Left ventricle myocardium inferior (tissue), 1 donor: ENCODE measurements at regions not wholly inside any gene's neighbourhood (a gene's known extent, or its start where the extent isn't known, plus 50 kb on each side); places are given as distances from the start of the nearest gene placed in this dataset.

Experiments used
- DNase-seq: peaks from one replicate; pipeline ENCODE4 v3.0.0-alpha.2; 2020
- H3K27ac ChIP-seq: fragments of 200-600 bp; replicated peaks from 2 replicates; pipeline ENCODE4 v1.8.0; 2021
- H3K27me3 ChIP-seq: fragments of 200-600 bp; 2 replicates; pipeline ENCODE4 v1.8.0; 2021; ENCODE audit warnings: low read depth
- H3K36me3 ChIP-seq: fragments of 200-600 bp; 2 replicates; pipeline ENCODE4 v1.8.0; 2021
- H3K4me1 ChIP-seq: fragments of 200-600 bp; 2 replicates; pipeline ENCODE4 v1.8.0; 2021
- H3K4me3 ChIP-seq: fragments of 200-600 bp; 2 replicates; pipeline ENCODE4 v1.8.0; 2021; ENCODE audit warnings: mild to moderate bottlenecking, moderate library complexity
- H3K9me3 ChIP-seq: fragments of 200-600 bp; replicated peaks from 2 replicates; pipeline ENCODE4 v1.8.0; 2021
- intact Hi-C: fragments of 100-400 bp; cut with micrococcal nuclease; formaldehyde crosslinking; loops from one replicate; pipeline ENCODE4 v1.11.0; 2022
- TF ChIP-seq, protein P1 (sequence below): fragments of 200-600 bp; IDR thresholded peaks from 2 replicates; pipeline ENCODE4 v1.8.0; 2021; ENCODE audit warnings: antibody characterized with exemption, mild to moderate bottlenecking, borderline replicate concordance
- donor health status: DM: no; HTN: yes; CAD: no; lungs with severe emphysema.

GRCh38 chr5:17132444-17133083, 84.9 kb upstream of the BASP1 start:
- TF ChIP-seq, protein P1, sequence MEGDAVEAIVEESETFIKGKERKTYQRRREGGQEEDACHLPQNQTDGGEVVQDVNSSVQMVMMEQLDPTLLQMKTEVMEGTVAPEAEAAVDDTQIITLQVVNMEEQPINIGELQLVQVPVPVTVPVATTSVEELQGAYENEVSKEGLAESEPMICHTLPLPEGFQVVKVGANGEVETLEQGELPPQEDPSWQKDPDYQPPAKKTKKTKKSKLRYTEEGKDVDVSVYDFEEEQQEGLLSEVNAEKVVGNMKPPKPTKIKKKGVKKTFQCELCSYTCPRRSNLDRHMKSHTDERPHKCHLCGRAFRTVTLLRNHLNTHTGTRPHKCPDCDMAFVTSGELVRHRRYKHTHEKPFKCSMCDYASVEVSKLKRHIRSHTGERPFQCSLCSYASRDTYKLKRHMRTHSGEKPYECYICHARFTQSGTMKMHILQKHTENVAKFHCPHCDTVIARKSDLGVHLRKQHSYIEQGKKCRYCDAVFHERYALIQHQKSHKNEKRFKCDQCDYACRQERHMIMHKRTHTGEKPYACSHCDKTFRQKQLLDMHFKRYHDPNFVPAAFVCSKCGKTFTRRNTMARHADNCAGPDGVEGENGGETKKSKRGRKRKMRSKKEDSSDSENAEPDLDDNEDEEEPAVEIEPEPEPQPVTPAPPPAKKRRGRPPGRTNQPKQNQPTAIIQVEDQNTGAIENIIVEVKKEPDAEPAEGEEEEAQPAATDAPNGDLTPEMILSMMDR: peak; percentile 80
- no peak for DNase-seq
- intact Hi-C loops: loop anchor here (10.0 kb wide), 1 partner anchor 198 kb away; the partner anchor contains the start of gene MYO10
- Histone ChIP-seq H3K27me3 (peaks cover 8% of the 10 kb centered on the region), H3K36me3 (no peaks in the 10 kb centered on the region), H3K4me1 (no peaks in the 10 kb centered on the region), H3K4me3 (no peak overlapping the region), H3K27ac (no peak overlapping the region), H3K9me3 (no peaks in the 10 kb centered on the region)

GRCh38 chr5:17135050-17135449, 82.4 kb upstream of the BASP1 start:
- no peaks in the 10 kb centered on the region for H3K36me3 ChIP-seq
- H3K27ac ChIP-seq: no peak overlapping the region
- TF ChIP-seq, protein P1: no peak
- no peak for DNase-seq
- no peaks in the 10 kb centered on the region for H3K27me3 ChIP-seq
- no peak overlapping the region for H3K4me3 ChIP-seq
- H3K9me3 ChIP-seq: no peaks in the 10 kb centered on the region
- H3K4me1 ChIP-seq: no peaks in the 10 kb centered on the region
- intact Hi-C loops: loop anchor here (10.0 kb wide), 1 partner anchor 200 kb away; the partner anchor contains the start of gene MYO10

DNA sequence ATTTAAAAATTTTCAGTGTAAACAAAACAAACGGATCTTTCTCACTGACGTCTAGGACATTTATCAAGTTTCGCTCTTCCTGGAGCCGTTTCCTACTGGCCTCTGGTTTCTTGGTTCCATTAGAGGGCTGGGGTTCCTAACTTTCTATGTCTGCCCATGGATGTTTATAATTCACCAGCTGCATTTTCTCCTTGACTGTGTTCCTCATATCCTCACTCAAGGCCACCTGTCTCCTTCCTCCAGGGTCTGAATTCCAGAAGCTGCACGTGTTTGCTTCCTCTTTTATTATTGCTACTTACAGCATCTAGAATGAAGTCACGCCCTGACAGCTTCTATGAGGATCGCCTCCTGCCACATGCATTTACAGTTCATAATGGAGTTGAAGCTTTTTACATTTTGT, 74.1 kb upstream of the BASP1 start:
- no peaks in the 10 kb centered on the region for H3K36me3 ChIP-seq
- no peak overlapping the region for H3K4me3 ChIP-seq
- intact Hi-C loops: no loop called here
- DNase-seq: no peak
- H3K27ac ChIP-seq: no peak overlapping the region
- H3K9me3 ChIP-seq: no peaks in the 10 kb centered on the region
- H3K27me3 ChIP-seq: no peaks in the 10 kb centered on the region
- H3K4me1 ChIP-seq: no peaks in the 10 kb centered on the region
- TF ChIP-seq, protein P1: no peak

DNA sequence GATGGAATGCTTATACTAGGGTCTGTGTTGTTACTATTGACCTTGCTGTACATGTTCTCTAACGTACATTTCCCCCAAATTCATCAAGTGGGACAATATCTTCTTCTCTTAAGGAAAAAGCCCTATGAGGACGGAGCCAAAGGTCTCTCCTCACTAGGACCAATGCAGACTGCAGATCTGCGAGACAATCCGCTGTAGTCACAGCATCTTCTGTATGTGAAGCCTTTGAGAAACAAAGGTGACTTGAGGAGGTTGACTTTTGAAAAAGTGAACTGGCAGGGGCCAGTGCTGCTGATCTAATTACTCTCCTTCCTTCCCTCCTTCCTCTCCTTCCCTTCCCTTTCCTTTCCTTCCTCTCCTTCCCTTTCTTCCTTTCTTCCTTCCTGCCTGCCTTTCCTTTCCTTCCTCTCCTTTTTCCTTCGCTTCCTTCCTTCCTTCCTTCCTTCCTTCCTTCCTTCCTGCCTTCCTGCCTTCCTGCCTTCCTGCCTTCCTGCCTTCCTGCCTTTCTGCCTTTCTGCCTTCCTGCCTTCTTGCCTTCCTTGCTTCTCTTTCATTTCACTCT, 71.1 kb upstream of the BASP1 start:
- Histone ChIP-seq H3K4me1 (no peaks in the 10 kb centered on the region), H3K27me3 (no peaks in the 10 kb centered on the region), H3K27ac (no peak overlapping the region), H3K36me3 (no peaks in the 10 kb centered on the region), H3K4me3 (no peak overlapping the region), H3K9me3 (no peaks in the 10 kb centered on the region)
- DNase-seq: no peak
- intact Hi-C loops: no loop called here
- TF ChIP-seq, protein P1: no peak

GRCh38 chr5:17147170-17147569, 70.3 kb upstream of the BASP1 start:
- Histone ChIP-seq H3K36me3 (no peaks in the 10 kb centered on the region), H3K4me3 (no peak overlapping the region), H3K9me3 (no peaks in the 10 kb centered on the region), H3K27ac (no peak overlapping the region), H3K4me1 (no peaks in the 10 kb centered on the region), H3K27me3 (no peaks in the 10 kb centered on the region)
- TF ChIP-seq, protein P1: no peak
- DNase-seq: no peak
- intact Hi-C loops: no loop called here
